ENCODE measurements at regions not wholly inside any gene's neighbourhood (a gene's known extent, or its start where the extent isn't known, plus 50 kb on each side); places are given as distances from the start of the nearest gene placed in this dataset.

DNA sequence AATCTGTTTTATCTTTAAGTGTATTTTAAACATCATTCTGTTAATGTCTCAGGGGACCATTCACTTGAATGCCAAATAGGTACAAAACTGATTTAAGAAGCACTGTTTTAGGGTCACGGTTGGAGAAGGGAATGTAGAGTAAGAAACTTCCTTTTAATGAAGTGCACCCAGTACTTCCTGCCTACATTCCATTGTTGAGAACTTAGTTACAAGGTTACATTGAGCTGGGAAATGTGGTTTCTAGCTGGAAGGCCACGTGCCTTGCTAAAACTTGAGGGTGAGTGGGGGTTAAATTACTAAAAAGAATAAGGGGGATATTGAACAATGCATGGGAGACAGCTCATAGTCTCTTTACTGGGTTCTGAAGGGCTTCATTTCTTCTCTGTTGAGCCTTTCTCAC, 78.3 kb upstream of the TBC1D5 start:
- no peak for TF ChIP-seq EZH2phosphoT487 (conservative IDR thresholded peaks at IDR 0.05; ENCODE audit: low read length)
- TF ChIP-seq, protein P1, sequence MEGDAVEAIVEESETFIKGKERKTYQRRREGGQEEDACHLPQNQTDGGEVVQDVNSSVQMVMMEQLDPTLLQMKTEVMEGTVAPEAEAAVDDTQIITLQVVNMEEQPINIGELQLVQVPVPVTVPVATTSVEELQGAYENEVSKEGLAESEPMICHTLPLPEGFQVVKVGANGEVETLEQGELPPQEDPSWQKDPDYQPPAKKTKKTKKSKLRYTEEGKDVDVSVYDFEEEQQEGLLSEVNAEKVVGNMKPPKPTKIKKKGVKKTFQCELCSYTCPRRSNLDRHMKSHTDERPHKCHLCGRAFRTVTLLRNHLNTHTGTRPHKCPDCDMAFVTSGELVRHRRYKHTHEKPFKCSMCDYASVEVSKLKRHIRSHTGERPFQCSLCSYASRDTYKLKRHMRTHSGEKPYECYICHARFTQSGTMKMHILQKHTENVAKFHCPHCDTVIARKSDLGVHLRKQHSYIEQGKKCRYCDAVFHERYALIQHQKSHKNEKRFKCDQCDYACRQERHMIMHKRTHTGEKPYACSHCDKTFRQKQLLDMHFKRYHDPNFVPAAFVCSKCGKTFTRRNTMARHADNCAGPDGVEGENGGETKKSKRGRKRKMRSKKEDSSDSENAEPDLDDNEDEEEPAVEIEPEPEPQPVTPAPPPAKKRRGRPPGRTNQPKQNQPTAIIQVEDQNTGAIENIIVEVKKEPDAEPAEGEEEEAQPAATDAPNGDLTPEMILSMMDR (IDR thresholded peaks at IDR 0.05; ENCODE audit: insufficient read depth, low read length, poor library complexity, severe bottlenecking) = no peak

All from SU-DHL-6 (cell line).